GM23248 (cell line): ENCODE measurements at regions not wholly inside any gene's neighbourhood (a gene's known extent, or its start where the extent isn't known, plus 50 kb on each side); places are given as distances from the start of the nearest gene placed in this dataset.

ENCODE experiments used
- DNase-seq: peaks from one replicate; pipeline ENCODE4 v3.0.0-alpha.2; 2015
- H2AFZ ChIP-seq: fragments of 200-600 bp; sonication (generic); 2 replicates; pipeline ENCODE4 v1.6.1; 2016; ENCODE audit warnings: antibody characterized with exemption
- H3F3A ChIP-seq: fragments of 200-600 bp; sonication (generic); 2 replicates; pipeline ENCODE4 v1.6.1; 2016; ENCODE audit warnings: mild to moderate bottlenecking, antibody characterized with exemption, mixed run types; ENCODE audit not compliant: insufficient read depth
- H3K27ac ChIP-seq: fragments of 200-600 bp; sonication (generic); 2 replicates; pipeline ENCODE4 v1.5.1; 2016; ENCODE audit warnings: mild to moderate bottlenecking
- H3K27me3 ChIP-seq: fragments of 200-600 bp; sonication (generic); replicated peaks from 2 replicates; pipeline ENCODE4 v1.6.1; 2016; ENCODE audit warnings: mild to moderate bottlenecking; ENCODE audit not compliant: insufficient read depth
- H3K36me3 ChIP-seq: fragments of 200-600 bp; sonication (generic); 2 replicates; pipeline ENCODE4 v1.6.1; 2016; ENCODE audit warnings: low read depth, mild to moderate bottlenecking
- H3K4me1 ChIP-seq: fragments of 200-600 bp; sonication (generic); 2 replicates; pipeline ENCODE4 v1.6.1; 2016; ENCODE audit warnings: mild to moderate bottlenecking; ENCODE audit not compliant: insufficient read depth
- H3K4me2 ChIP-seq: fragments of 200-600 bp; sonication (generic); one replicate; pipeline ENCODE4 v1.6.1; 2016; ENCODE audit warnings: mild to moderate bottlenecking; ENCODE audit not compliant: unreplicated experiment
- H3K4me3 ChIP-seq: fragments of 200-600 bp; sonication (generic); 2 replicates; pipeline ENCODE4 v1.5.1; 2016; ENCODE audit warnings: mild to moderate bottlenecking
- H3K79me2 ChIP-seq: fragments of 200-600 bp; sonication (generic); 2 replicates; pipeline ENCODE4 v1.6.1; 2016; ENCODE audit warnings: mild to moderate bottlenecking; ENCODE audit not compliant: insufficient read depth
- H3K9ac ChIP-seq: fragments of 200-600 bp; sonication (generic); 2 replicates; pipeline ENCODE4 v1.6.1; 2016; ENCODE audit warnings: mild to moderate bottlenecking
- H3K9me2 ChIP-seq: fragments of 200-600 bp; sonication (generic); 2 replicates; pipeline ENCODE4 v1.6.1; 2016; ENCODE audit warnings: mixed run types, mild to moderate bottlenecking, moderate library complexity; ENCODE audit not compliant: insufficient read depth
- H3K9me3 ChIP-seq: fragments of 200-600 bp; sonication (generic); one replicate; pipeline ENCODE4 v1.6.1; 2017; ENCODE audit warnings: low read depth
- H4K20me1 ChIP-seq: fragments of 200-600 bp; sonication (generic); 2 replicates; pipeline ENCODE4 v1.6.0; 2016; ENCODE audit not compliant: insufficient read depth
- EZH2 ChIP-seq: fragments of 200-600 bp; sonication (generic); IDR thresholded peaks from 2 replicates; pipeline ENCODE4 v1.6.1; 2018; ENCODE audit warnings: antibody characterized with exemption, mild to moderate bottlenecking; ENCODE audit not compliant: insufficient read depth, poor library complexity, severe bottlenecking
- EZH2phosphoT487 ChIP-seq: fragments of 200-600 bp; sonication (generic); IDR thresholded peaks from 2 replicates; pipeline ENCODE4 v1.6.1; 2018; ENCODE audit warnings: antibody characterized with exemption, moderate library complexity, mild to moderate bottlenecking, low read depth; ENCODE audit not compliant: insufficient read depth
- WGBS, 2 experiments: methylation state at CpG; one replicate each; pipeline ENCODE4 v1.1.6; 2015 to 2017; ENCODE audit warnings: low lambda C conversion rate in 2 of 2, low coverage in 1 of 2; ENCODE audit errors: missing lambda C conversion rate in 2 of 2; 5-methylcytosine and 5-hydroxymethylcytosine counted together
- in situ Hi-C: fragments of 300-500 bp; cut with MboI; formaldehyde crosslinking; loops from 2 replicates; pipeline ENCODE4 v1.15.0; 2020

GRCh38 chr7:113431406-113431805 lies 313.1 kb upstream of the SMIM30 start:
- in situ Hi-C loops, result no loop called here
- WGBS, 2 experiments, result 59 to 66% methylated on average over 4 of the region's 4 CpGs
- H3K27me3 ChIP-seq, result no peaks in the 10 kb centered on the region
- no peak for DNase-seq
- H3K4me2 ChIP-seq, result no peak overlapping the region
- no peak overlapping the region for H3K9ac ChIP-seq
- H3K27ac ChIP-seq, result no peak overlapping the region
- TF ChIP-seq EZH2phosphoT487, result no peak
- TF ChIP-seq EZH2, result no peak
- H3K4me3 ChIP-seq, result no peak overlapping the region
- no peak overlapping the region for H2AFZ ChIP-seq
- H3K79me2 ChIP-seq, result no peaks in the 10 kb centered on the region
- no peaks in the 10 kb centered on the region for H4K20me1 ChIP-seq
- no peaks in the 10 kb centered on the region for H3K9me2 ChIP-seq
- H3K9me3 ChIP-seq, result no peaks in the 10 kb centered on the region
- no peaks in the 10 kb centered on the region for H3K36me3 ChIP-seq
- H3K4me1 ChIP-seq, result no peaks in the 10 kb centered on the region
- H3F3A ChIP-seq, result no peaks in the 10 kb centered on the region

- Histone ChIP-seq H3K4me3 (no peak overlapping the region), H3K36me3 (no peaks in the 10 kb centered on the region), H3K4me2 (no peak overlapping the region), H3K9me3 (no peaks in the 10 kb centered on the region), H3K27ac (no peak overlapping the region), H3K79me2 (no peaks in the 10 kb centered on the region), H4K20me1 (no peaks in the 10 kb centered on the region), H3K9ac (no peak overlapping the region), H2AFZ (no peak overlapping the region), H3K9me2 (no peaks in the 10 kb centered on the region), H3F3A (no peaks in the 10 kb centered on the region), H3K27me3 (no peaks in the 10 kb centered on the region; the same call in 1 of the 2 replicates), H3K4me1 (no peaks in the 10 kb centered on the region)
- TF ChIP-seq EZH2phosphoT487 (no peak), EZH2 (no peak)
- DNase-seq, result peak; percentile 3
- in situ Hi-C loops, result loop anchor here (25.0 kb wide), 1 partner anchor 887 kb away; no protein-coding TSS in a partner anchor
- 23 to 24% methylated on average over 6 of the region's 6 CpGs for WGBS, 2 experiments
Observed at GRCh38 chr7:113424185-113424817, 305.9 kb upstream of the SMIM30 start.

GRCh38 chr7:113421696-113422330 lies 303.5 kb upstream of the SMIM30 start:
- H3K4me3 ChIP-seq, result no peak overlapping the region
- no peak overlapping the region for H3K4me2 ChIP-seq
- in situ Hi-C loops, result loop anchor here (25.0 kb wide), 1 partner anchor 885 kb away; no protein-coding TSS in a partner anchor
- TF ChIP-seq EZH2, result no peak
- TF ChIP-seq EZH2phosphoT487, result no peak
- WGBS, 2 experiments, result 20 to 22% methylated on average over 4 of the region's 4 CpGs
- peak; percentile 91 for DNase-seq
- H3K9ac ChIP-seq, result no peak overlapping the region
- no peaks in the 10 kb centered on the region for H3K79me2 ChIP-seq
- no peaks in the 10 kb centered on the region for H3K36me3 ChIP-seq
- H3K9me2 ChIP-seq, result no peaks in the 10 kb centered on the region
- H3K27me3 ChIP-seq, result no peaks in the 10 kb centered on the region; the same call in 1 of the 2 replicates
- H3K4me1 ChIP-seq, result no peaks in the 10 kb centered on the region
- no peaks in the 10 kb centered on the region for H4K20me1 ChIP-seq
- no peaks in the 10 kb centered on the region for H3K9me3 ChIP-seq
- peak overlapping the region; percentile 54 for H2AFZ ChIP-seq
- H3K27ac ChIP-seq, result no peak overlapping the region
- H3F3A ChIP-seq, result no peaks in the 10 kb centered on the region

GRCh38 chr7:113414401-113415035 lies 296.2 kb upstream of the SMIM30 start:
- Histone ChIP-seq H3K9me3 (no peaks in the 10 kb centered on the region), H3K4me2 (no peak overlapping the region), H2AFZ (no peak overlapping the region), H3K27me3 (no peaks in the 10 kb centered on the region; the same call in 1 of the 2 replicates), H3K27ac (no peak overlapping the region), H3K36me3 (no peaks in the 10 kb centered on the region), H3K79me2 (no peaks in the 10 kb centered on the region), H3F3A (no peaks in the 10 kb centered on the region), H3K9ac (no peak overlapping the region), H3K4me1 (no peaks in the 10 kb centered on the region), H3K9me2 (no peaks in the 10 kb centered on the region), H4K20me1 (no peaks in the 10 kb centered on the region), H3K4me3 (no peak overlapping the region)
- DNase-seq, result no peak
- in situ Hi-C loops, result loop anchor here (10.0 to 25.0 kb wide), 3 partner anchors 260 to 877 kb away; no protein-coding TSS in a partner anchor
- 0 to 3% methylated on average over 1 of the region's 1 CpG for WGBS, 2 experiments
- TF ChIP-seq EZH2phosphoT487 (no peak), EZH2 (no peak)
